ENCODE measurements at regions not wholly inside any gene's neighbourhood (a gene's known extent, or its start where the extent isn't known, plus 50 kb on each side); places are given as distances from the start of the nearest gene placed in this dataset.
A peak's percentile ranks its signal among the peaks of the same experiment; 100 is the strongest.

GRCh38 chr6:112997421-112998085 is 650.4 kb downstream of the RFPL4B start:
- H3K27ac ChIP-seq (ENCODE audit: low read depth in 2 of 2, low read length in 1 of 2): no peak overlapping the region
- no peaks in the 10 kb centered on the region for H3K36me3 ChIP-seq (replicated peaks in 1 of 2; ENCODE audit: control insufficient read depth in 1 of 2, insufficient read depth in 2 of 2, low read length in 1 of 2)
- ChIA-PET POLR2A (no interaction called here), CTCF (interaction anchor here (1.0 kb wide), 1 partner anchor 8 kb away, joined by 4 read pairs; no protein-coding TSS in a partner anchor)
- no peak overlapping the region for H3K9ac ChIP-seq
- no peak for DNase-seq
- H3K79me2 ChIP-seq (ENCODE audit: insufficient read depth): no peaks in the 10 kb centered on the region
- no peak overlapping the region for H2AFZ ChIP-seq (ENCODE audit: low read depth)
- 95% methylated on average over 3 of the region's 3 CpGs for WGBS (ENCODE audit: low lambda C conversion rate)
- H3F3A ChIP-seq (replicated peaks; ENCODE audit: insufficient read depth): no peaks in the 10 kb centered on the region
- H3K4me2 ChIP-seq: no peak overlapping the region
- no peaks in the 10 kb centered on the region for H3K9me2 ChIP-seq
- H3K4me3 ChIP-seq (ENCODE audit: low read depth in 2 of 2, low read length in 1 of 2): no peak overlapping the region
- no peaks in the 10 kb centered on the region for H3K9me3 ChIP-seq
- TF ChIP-seq NRF1 (IDR thresholded peaks at IDR 0.05; ENCODE audit: low read depth, low read length) (no peak), POLR2AphosphoS5 (IDR thresholded peaks at IDR 0.05; ENCODE audit: low read depth, low read length) (no peak), TCF12 (IDR thresholded peaks at IDR 0.05) (no peak), NFIC (IDR thresholded peaks at IDR 0.05; ENCODE audit: borderline replicate concordance) (no peak), ELF1 (IDR thresholded peaks at IDR 0.05) (no peak), MXI1 (IDR thresholded peaks at IDR 0.05; ENCODE audit: low read depth, low read length) (no peak), YY1 (IDR thresholded peaks at IDR 0.05; ENCODE audit: low read depth) (no peak), TAF1 (IDR thresholded peaks at IDR 0.05; ENCODE audit: borderline replicate concordance, low read depth, low read length) (no peak), FOSL2 (IDR thresholded peaks at IDR 0.05; ENCODE audit: borderline replicate concordance, low read depth) (no peak), USF2 (IDR thresholded peaks at IDR 0.05; ENCODE audit: borderline replicate concordance, low read depth, low read length) (no peak), RCOR1 (IDR thresholded peaks at IDR 0.05; ENCODE audit: low read length) (no peak), EP300 (IDR thresholded peaks at IDR 0.05; ENCODE audit: borderline replicate concordance in 1 of 2, low read depth in 1 of 2, low read length in 1 of 2) (no peak), PBX3 (IDR thresholded peaks at IDR 0.05) (no peak), CTCF (IDR thresholded peaks at IDR 0.05) (no peak)
- H3K27me3 ChIP-seq (ENCODE audit: insufficient read depth): no peaks in the 10 kb centered on the region
- no peaks in the 10 kb centered on the region; a peak in 1 of 4 replicates for H3K4me1 ChIP-seq (ENCODE audit: control insufficient read depth in 1 of 2, insufficient read depth in 2 of 2, low read depth in 1 of 2, low read length in 1 of 2)
- no peaks in the 10 kb centered on the region for H4K20me1 ChIP-seq (ENCODE audit: insufficient read depth)

- Histone ChIP-seq H3K4me2 (no peak overlapping the region), H3K9me3 (no peaks in the 10 kb centered on the region), H4K20me1 (ENCODE audit: insufficient read depth) (no peaks in the 10 kb centered on the region), H3K79me2 (ENCODE audit: insufficient read depth) (no peaks in the 10 kb centered on the region), H3K9ac (no peak overlapping the region), H3K27ac (ENCODE audit: low read depth in 2 of 2, low read length in 1 of 2) (peak overlapping the region; percentile 28 to 72; a peak in 2 of 4 replicates), H3K4me3 (ENCODE audit: low read depth in 2 of 2, low read length in 1 of 2) (no peak overlapping the region), H2AFZ (ENCODE audit: low read depth) (no peak overlapping the region), H3F3A (replicated peaks; ENCODE audit: insufficient read depth) (no peaks in the 10 kb centered on the region), H3K36me3 (replicated peaks in 1 of 2; ENCODE audit: control insufficient read depth in 1 of 2, insufficient read depth in 2 of 2, low read length in 1 of 2) (no peaks in the 10 kb centered on the region), H3K27me3 (ENCODE audit: insufficient read depth) (no peaks in the 10 kb centered on the region), H3K9me2 (no peaks in the 10 kb centered on the region), H3K4me1 (ENCODE audit: control insufficient read depth in 1 of 2, insufficient read depth in 2 of 2, low read depth in 1 of 2, low read length in 1 of 2) (peaks cover 0 to 3% of the 10 kb centered on the region in 2 experiments; a peak in 1 of 4 replicates)
- DNase-seq: no peak
- 89% methylated on average over 1 of the region's 1 CpG for WGBS (ENCODE audit: low lambda C conversion rate)
- ChIA-PET CTCF (no interaction called here), POLR2A (no interaction called here)
- TF ChIP-seq RXRA (IDR thresholded peaks at IDR 0.05; ENCODE audit: borderline replicate concordance, low read depth) (no peak), USF2 (IDR thresholded peaks at IDR 0.05; ENCODE audit: borderline replicate concordance, low read depth, low read length) (no peak), CHD2 (IDR thresholded peaks at IDR 0.05; ENCODE audit: low read length, partially characterized antibody) (no peak), FOSL2 (IDR thresholded peaks at IDR 0.05; ENCODE audit: borderline replicate concordance, low read depth) (no peak), USF1 (IDR thresholded peaks at IDR 0.05; ENCODE audit: borderline replicate concordance, low read depth) (no peak), ZBTB33 (IDR thresholded peaks at IDR 0.05; ENCODE audit: borderline replicate concordance, low read depth) (no peak), RFX5 (IDR thresholded peaks at IDR 0.05; ENCODE audit: low read length) (no peak), JUND (IDR thresholded peaks at IDR 0.05) (no peak), FOXJ3 (CRISPR knock-in tag; IDR thresholded peaks at IDR 0.05) (no peak)
Measured at GRCh38 chr6:113004054-113004453, 656.9 kb downstream of the RFPL4B start.

Data from SK-N-SH (cell line).